Erythroblast (primary cell): ENCODE measurements at regions not wholly inside any gene's neighbourhood (a gene's known extent, or its start where the extent isn't known, plus 50 kb on each side); places are given as distances from the start of the nearest gene placed in this dataset.

Experiments
- GATA1 ChIP-seq: IDR thresholded peaks from 2 replicates; pipeline ENCODE4 v1.6.1; 2011; ENCODE audit warnings: low read depth, mild to moderate bottlenecking, control low read depth, low read length, moderate library complexity
- POLR2A ChIP-seq: IDR thresholded peaks from 2 replicates; pipeline ENCODE4 v1.6.1; 2011; ENCODE audit warnings: mild to moderate bottlenecking, low read length

DNA sequence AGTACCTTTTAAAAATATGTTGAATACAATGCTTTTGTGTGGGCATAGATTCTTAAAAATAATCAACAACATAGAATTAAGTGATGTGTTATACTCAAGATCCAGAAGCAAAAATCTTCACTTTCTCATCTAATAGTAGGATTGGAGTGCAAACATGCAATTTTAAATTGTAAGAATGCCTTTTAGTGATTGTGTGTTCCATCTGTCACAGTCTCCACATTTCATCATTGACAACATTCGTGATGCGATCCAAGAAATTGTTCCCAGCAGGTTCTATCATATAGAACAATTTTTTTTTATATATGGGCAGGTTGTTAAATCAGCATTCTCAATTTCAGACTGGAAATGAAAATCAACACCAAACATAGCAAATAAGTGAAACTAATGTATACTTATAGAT, 1671.8 kb upstream of the SLC39A10 start:
- TF ChIP-seq POLR2A, result no peak
- TF ChIP-seq GATA1, result no peak
